ENCODE measurements at regions not wholly inside any gene's neighbourhood (a gene's known extent, or its start where the extent isn't known, plus 50 kb on each side); places are given as distances from the start of the nearest gene placed in this dataset.
"Not testable (repeated sequence)": the region's sequence is repeated elsewhere in the genome, so short reads cannot be mapped to it uniquely, and the experiment has no call there.

- in situ Hi-C loops (cut with HindIII; ENCODE audit: extremely low pct_ligation_motif_present, low pct_unique_long_range_greater_than_20kb); intact Hi-C loops (cut with micrococcal nuclease; ENCODE audit: unreplicated experiment); H3K9ac ChIP-seq (ENCODE audit: insufficient read depth, low read depth, low read length); POLR2A ChIA-PET; H3K27ac ChIP-seq (ENCODE audit: extremely low read length, insufficient read depth, low read length); FAIRE-seq; H3K4me2 ChIP-seq (ENCODE audit: low read depth, low read length); ATAC-seq; H2AFZ ChIP-seq (ENCODE audit: low read length); CTCF ChIA-PET (ENCODE audit: low intra/inter-chr PET ratio, low total read pairs); H3K27me3 ChIP-seq (ENCODE audit: control insufficient read depth in 1 of 2, insufficient read depth in 2 of 2, low read length in 2 of 2); H3K4me1 ChIP-seq (ENCODE audit: insufficient read depth, low read length); BruUV-seq (replicated peaks); H3K9me3 ChIP-seq (ENCODE audit: low read length); H3K36me3 ChIP-seq (replicated peaks in 1 of 2; ENCODE audit: control insufficient read depth in 1 of 2, insufficient read depth in 2 of 2, low read length in 2 of 2); DNase-seq (ENCODE audit: low spot score); H3K79me2 ChIP-seq (ENCODE audit: insufficient read depth, low read length); H4K20me1 ChIP-seq (ENCODE audit: insufficient read depth, low read length); H3K4me3 ChIP-seq (replicated peaks in 1 of 3; ENCODE audit: insufficient read depth in 1 of 3, low read depth in 2 of 3, low read length in 3 of 3): not testable (repeated sequence)
- 19% methylated on average over 5 of the region's 5 CpGs for WGBS (ENCODE audit: low lambda C conversion rate)
Observed at GRCh38 chr4:128422296-128422695, 134.7 kb upstream of the PGRMC2 start.

DNA sequence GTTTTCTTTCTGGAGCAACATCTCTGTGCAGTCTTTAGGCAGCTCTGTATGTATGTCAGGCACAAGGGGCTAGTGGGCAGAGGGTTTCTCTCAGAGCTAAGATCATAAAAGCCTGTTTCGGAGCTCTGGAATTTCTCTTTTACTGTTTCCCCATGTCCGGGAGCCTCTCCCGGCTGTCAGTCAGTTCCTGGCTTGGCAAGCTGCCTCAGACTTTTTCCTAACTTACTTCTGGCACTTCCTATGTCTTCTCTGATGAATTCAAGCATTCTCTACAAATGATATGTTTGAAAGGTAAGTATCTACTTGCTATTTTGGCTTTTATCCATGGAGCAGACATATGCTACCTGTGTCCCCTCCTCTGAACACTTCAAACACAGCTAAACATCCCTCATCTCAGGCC, 129.3 kb upstream of the PGRMC2 start:
- ChIA-PET POLR2A (no interaction called here), CTCF (ENCODE audit: low intra/inter-chr PET ratio, low total read pairs) (no interaction called here)
- no peaks in the 10 kb centered on the region for H4K20me1 ChIP-seq (ENCODE audit: insufficient read depth, low read length)
- no peak overlapping the region for H3K9ac ChIP-seq (ENCODE audit: insufficient read depth, low read depth, low read length)
- H3K4me2 ChIP-seq (ENCODE audit: low read depth, low read length), result no peak overlapping the region
- no peak for FAIRE-seq
- H3K27me3 ChIP-seq (ENCODE audit: control insufficient read depth in 1 of 2, insufficient read depth in 2 of 2, low read length in 2 of 2), result no peaks in the 10 kb centered on the region; a peak in 1 of 5 replicates
- in situ Hi-C loops (cut with HindIII; ENCODE audit: extremely low pct_ligation_motif_present, low pct_unique_long_range_greater_than_20kb) (no loop called here), intact Hi-C loops (cut with micrococcal nuclease; ENCODE audit: unreplicated experiment) (no loop called here)
- no peak for DNase-seq (ENCODE audit: low spot score)
- H3K4me1 ChIP-seq (ENCODE audit: insufficient read depth, low read length), result no peaks in the 10 kb centered on the region
- no peak overlapping the region for H2AFZ ChIP-seq (ENCODE audit: low read length)
- WGBS (ENCODE audit: low lambda C conversion rate), result 36% methylated on average over 3 of the region's 3 CpGs
- H3K4me3 ChIP-seq (replicated peaks in 1 of 3; ENCODE audit: insufficient read depth in 1 of 3, low read depth in 2 of 3, low read length in 3 of 3), result no peak overlapping the region
- no TSS peak for BruUV-seq (replicated peaks)
- no peak for ATAC-seq
- H3K9me3 ChIP-seq (ENCODE audit: low read length), result no peaks in the 10 kb centered on the region
- H3K79me2 ChIP-seq (ENCODE audit: insufficient read depth, low read length), result no peaks in the 10 kb centered on the region
- no peaks in the 10 kb centered on the region for H3K36me3 ChIP-seq (replicated peaks in 1 of 2; ENCODE audit: control insufficient read depth in 1 of 2, insufficient read depth in 2 of 2, low read length in 2 of 2)
- no peak overlapping the region for H3K27ac ChIP-seq (ENCODE audit: extremely low read length, insufficient read depth, low read length)
- TF ChIP-seq RCOR2 (CRISPR knock-in tag; IDR thresholded peaks at IDR 0.05) (no peak), TRIM24 (CRISPR knock-in tag; IDR thresholded peaks at IDR 0.05) (no peak), PCBP2 (optimal IDR thresholded peaks at IDR 0.05; ENCODE audit: low read depth, low read length, poor library complexity, severe bottlenecking) (no peak), YY1 (IDR thresholded peaks at IDR 0.05; ENCODE audit: insufficient read depth, insufficient replicate concordance, low read depth, low read length) (no peak), ZNF7 (CRISPR knock-in tag; IDR thresholded peaks at IDR 0.05) (no peak), ZNF704 (CRISPR knock-in tag; IDR thresholded peaks at IDR 0.05; ENCODE audit: borderline replicate concordance) (no peak), BCLAF1 (IDR thresholded peaks at IDR 0.05) (no peak), SIN3B (IDR thresholded peaks at IDR 0.05; ENCODE audit: low read length) (no peak), TFDP2 (CRISPR knock-in tag; IDR thresholded peaks at IDR 0.05) (no peak)
- TF ChIP-seq, protein P1, sequence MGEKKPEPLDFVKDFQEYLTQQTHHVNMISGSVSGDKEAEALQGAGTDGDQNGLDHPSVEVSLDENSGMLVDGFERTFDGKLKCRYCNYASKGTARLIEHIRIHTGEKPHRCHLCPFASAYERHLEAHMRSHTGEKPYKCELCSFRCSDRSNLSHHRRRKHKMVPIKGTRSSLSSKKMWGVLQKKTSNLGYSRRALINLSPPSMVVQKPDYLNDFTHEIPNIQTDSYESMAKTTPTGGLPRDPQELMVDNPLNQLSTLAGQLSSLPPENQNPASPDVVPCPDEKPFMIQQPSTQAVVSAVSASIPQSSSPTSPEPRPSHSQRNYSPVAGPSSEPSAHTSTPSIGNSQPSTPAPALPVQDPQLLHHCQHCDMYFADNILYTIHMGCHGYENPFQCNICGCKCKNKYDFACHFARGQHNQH (CRISPR knock-in tag; IDR thresholded peaks at IDR 0.05), result no peak
- TF ChIP-seq, protein P2, sequence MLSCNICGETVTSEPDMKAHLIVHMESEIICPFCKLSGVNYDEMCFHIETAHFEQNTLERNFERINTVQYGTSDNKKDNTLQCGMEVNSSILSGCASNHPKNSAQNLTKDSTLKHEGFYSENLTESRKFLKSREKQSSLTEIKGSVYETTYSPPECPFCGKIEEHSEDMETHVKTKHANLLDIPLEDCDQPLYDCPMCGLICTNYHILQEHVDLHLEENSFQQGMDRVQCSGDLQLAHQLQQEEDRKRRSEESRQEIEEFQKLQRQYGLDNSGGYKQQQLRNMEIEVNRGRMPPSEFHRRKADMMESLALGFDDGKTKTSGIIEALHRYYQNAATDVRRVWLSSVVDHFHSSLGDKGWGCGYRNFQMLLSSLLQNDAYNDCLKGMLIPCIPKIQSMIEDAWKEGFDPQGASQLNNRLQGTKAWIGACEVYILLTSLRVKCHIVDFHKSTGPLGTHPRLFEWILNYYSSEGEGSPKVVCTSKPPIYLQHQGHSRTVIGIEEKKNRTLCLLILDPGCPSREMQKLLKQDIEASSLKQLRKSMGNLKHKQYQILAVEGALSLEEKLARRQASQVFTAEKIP (CRISPR knock-in tag; IDR thresholded peaks at IDR 0.05; ENCODE audit: borderline replicate concordance), result no peak

Measured in HepG2 (cell line).